ENCODE measurements at regions not wholly inside any gene's neighbourhood (a gene's known extent, or its start where the extent isn't known, plus 50 kb on each side); places are given as distances from the start of the nearest gene placed in this dataset.
"Not testable (repeated sequence)": the region's sequence is repeated elsewhere in the genome, so short reads cannot be mapped to it uniquely, and the experiment has no call there.

- no peak for DNase-seq
- no peaks in the 10 kb centered on the region for H3K36me3 Mint-ChIP-seq (ENCODE audit: low read depth)
- H3K4me1 Mint-ChIP-seq, result no peaks in the 10 kb centered on the region
- H3K27ac Mint-ChIP-seq, result no peak overlapping the region
- no peak for TF ChIP-seq CTCF (IDR thresholded peaks at IDR 0.05)
- H3K27me3 Mint-ChIP-seq (ENCODE audit: low read depth, poor library complexity), result no peaks in the 10 kb centered on the region
- H3K4me3 Mint-ChIP-seq, result no peak overlapping the region
- H3K9me3 Mint-ChIP-seq, result no peaks in the 10 kb centered on the region
These were observed 92.7 kb upstream of the ARX start for GRCh38 chrX:25108481-25108880.

GRCh38 chrX:25105221-25105620, 89.5 kb upstream of the ARX start:
- no peaks in the 10 kb centered on the region for H3K4me1 Mint-ChIP-seq
- DNase-seq, result no peak
- H3K36me3 Mint-ChIP-seq (ENCODE audit: low read depth), result no peaks in the 10 kb centered on the region
- H3K9me3 Mint-ChIP-seq, result peaks cover 2% of the 10 kb centered on the region
- H3K4me3 Mint-ChIP-seq, result no peak overlapping the region
- H3K27me3 Mint-ChIP-seq (ENCODE audit: low read depth, poor library complexity), result peaks cover 4% of the 10 kb centered on the region
- TF ChIP-seq CTCF (IDR thresholded peaks at IDR 0.05), result no peak
- no peak overlapping the region for H3K27ac Mint-ChIP-seq

DNA sequence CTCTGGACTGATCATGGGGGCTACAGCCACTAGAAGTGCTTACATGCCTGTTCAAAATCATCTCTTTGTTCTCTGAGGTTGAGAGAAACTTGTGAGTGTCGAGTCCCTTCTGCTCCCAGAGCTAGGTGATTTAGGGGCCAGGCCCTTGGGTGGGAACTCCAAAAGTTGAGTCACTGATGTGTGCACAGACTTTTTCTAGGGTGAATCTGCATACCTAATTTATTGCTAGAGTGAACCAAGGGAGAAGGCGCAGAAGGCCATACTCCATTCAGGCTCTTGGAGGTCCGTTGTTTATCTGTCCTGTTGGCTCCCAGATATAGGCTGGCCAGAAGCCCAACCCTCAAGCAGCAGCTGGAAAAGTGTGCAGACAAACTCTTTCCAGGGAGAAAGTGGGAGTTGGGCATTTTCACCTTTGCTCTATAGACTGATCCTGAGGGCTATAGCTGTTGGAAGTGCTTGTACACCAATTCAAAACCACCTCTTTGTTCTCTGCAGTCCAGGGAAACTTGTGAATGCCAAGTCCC, 80.8 kb upstream of the ARX start:
- Mint-ChIP-seq H3K9me3 (peaks cover 2% of the 10 kb centered on the region), H3K4me1 (no peaks in the 10 kb centered on the region), H3K27me3 (ENCODE audit: low read depth, poor library complexity) (peaks cover 23% of the 10 kb centered on the region), H3K36me3 (ENCODE audit: low read depth) (no peaks in the 10 kb centered on the region), H3K4me3 (no peak overlapping the region), H3K27ac (no peak overlapping the region)
- DNase-seq, result no peak
- TF ChIP-seq CTCF (IDR thresholded peaks at IDR 0.05), result no peak

DNA sequence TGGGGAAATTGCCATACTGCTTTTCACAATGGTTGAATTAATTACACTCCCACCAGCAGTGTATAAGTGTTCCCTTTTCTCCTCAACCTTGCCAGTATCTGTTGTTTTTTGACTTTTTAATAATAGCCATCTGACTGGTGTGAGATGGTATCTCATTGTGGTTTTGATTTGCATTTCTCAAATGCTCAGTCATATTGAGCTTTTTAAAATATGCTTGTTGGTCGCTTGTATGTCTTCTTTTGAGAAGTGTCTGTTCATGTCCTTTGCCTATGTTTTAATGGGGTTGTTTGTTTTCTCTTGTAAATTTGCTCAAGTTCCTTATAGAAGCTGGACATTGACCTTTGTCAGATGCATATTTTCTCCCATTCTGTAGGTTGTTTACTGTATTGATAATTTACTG, 75.4 kb upstream of the ARX start:
- H3K4me3 Mint-ChIP-seq; DNase-seq; H3K4me1 Mint-ChIP-seq; H3K27ac Mint-ChIP-seq; H3K36me3 Mint-ChIP-seq (ENCODE audit: low read depth): not testable (repeated sequence)
- Mint-ChIP-seq H3K27me3 (ENCODE audit: low read depth, poor library complexity) (peaks cover 21% of the 10 kb centered on the region), H3K9me3 (peaks cover 13% of the 10 kb centered on the region)

DNA sequence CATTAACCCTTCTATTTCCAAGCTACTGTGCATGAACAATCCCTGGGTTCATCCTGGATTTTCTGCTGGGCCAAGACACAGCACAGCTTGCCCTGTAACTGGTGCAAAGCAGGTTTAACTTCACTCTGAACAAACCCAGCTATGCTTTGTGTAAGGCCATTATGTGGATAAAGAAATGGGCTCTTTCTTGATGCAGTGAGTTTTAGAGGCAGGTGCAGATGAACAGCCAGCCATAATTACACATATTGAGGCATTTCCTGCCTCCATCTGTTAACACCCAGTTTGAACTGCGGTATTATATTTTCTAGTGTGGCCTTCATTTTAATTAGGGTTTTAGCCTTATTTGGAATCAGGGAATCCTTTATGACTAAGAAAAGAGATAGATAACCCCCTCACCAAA, 68.7 kb upstream of the ARX start:
- Mint-ChIP-seq H3K36me3 (ENCODE audit: low read depth) (no peaks in the 10 kb centered on the region), H3K4me1 (no peaks in the 10 kb centered on the region), H3K27me3 (ENCODE audit: low read depth, poor library complexity) (peaks cover 18% of the 10 kb centered on the region), H3K9me3 (peaks cover 10% of the 10 kb centered on the region), H3K4me3 (no peak overlapping the region), H3K27ac (no peak overlapping the region)
- no peak for DNase-seq
- no peak for TF ChIP-seq CTCF (IDR thresholded peaks at IDR 0.05)

- no peak for DNase-seq
- no peaks in the 10 kb centered on the region for H3K36me3 Mint-ChIP-seq (ENCODE audit: low read depth)
- TF ChIP-seq CTCF (IDR thresholded peaks at IDR 0.05), result no peak
- no peaks in the 10 kb centered on the region for H3K4me1 Mint-ChIP-seq
- peaks cover 14% of the 10 kb centered on the region for H3K27me3 Mint-ChIP-seq (ENCODE audit: low read depth, poor library complexity)
- H3K27ac Mint-ChIP-seq, result no peak overlapping the region
- peaks cover 6% of the 10 kb centered on the region for H3K9me3 Mint-ChIP-seq
- no peak overlapping the region for H3K4me3 Mint-ChIP-seq
These were observed 67.9 kb upstream of the ARX start for GRCh38 chrX:25083661-25084060.
